GM21825 (cell line): ENCODE measurements at regions not wholly inside any gene's neighbourhood (a gene's known extent, or its start where the extent isn't known, plus 50 kb on each side); places are given as distances from the start of the nearest gene placed in this dataset.

Experiments
- ATAC-seq: cut with Tn5 transposase; IDR thresholded peaks from one replicate; pipeline ENCODE4 v1.9.1; 2021; ENCODE audit warnings: mild to moderate bottlenecking, moderate library complexity; ENCODE audit not compliant: unreplicated experiment

GRCh38 chr6:91868539-91869202, 1281.8 kb upstream of the MAP3K7 start:
- no peak for ATAC-seq

GRCh38 chr6:91865889-91866288, 1279.0 kb upstream of the MAP3K7 start:
- ATAC-seq, result no peak

- ATAC-seq, result no peak
Observed at GRCh38 chr6:91864911-91865310, 1278.0 kb upstream of the MAP3K7 start.

GRCh38 chr6:91860541-91861335, 1273.9 kb upstream of the MAP3K7 start:
- no peak for ATAC-seq

GRCh38 chr6:91852252-91852651, 1265.4 kb upstream of the MAP3K7 start:
- ATAC-seq, result no peak

- ATAC-seq, result no peak
Observed at GRCh38 chr6:91834813-91835212, 1247.9 kb upstream of the MAP3K7 start.

GRCh38 chr6:91827151-91827550, 1240.3 kb upstream of the MAP3K7 start:
- no peak for ATAC-seq

- no peak for ATAC-seq
Observed at GRCh38 chr6:91826128-91826527, 1239.3 kb upstream of the MAP3K7 start.

- no peak for ATAC-seq
Observed at GRCh38 chr6:91824331-91824730, 1237.5 kb upstream of the MAP3K7 start.

GRCh38 chr6:91822581-91822980, 1235.7 kb upstream of the MAP3K7 start:
- ATAC-seq, result no peak

- no peak for ATAC-seq
Observed at GRCh38 chr6:91816335-91816734, 1229.5 kb upstream of the MAP3K7 start.

- ATAC-seq, result no peak
Observed at GRCh38 chr6:91813641-91814040, 1226.8 kb upstream of the MAP3K7 start.

GRCh38 chr6:91812596-91813274, 1225.9 kb upstream of the MAP3K7 start:
- ATAC-seq, result no peak

- no peak for ATAC-seq
Observed at GRCh38 chr6:91804981-91805380, 1218.1 kb upstream of the MAP3K7 start.

- ATAC-seq, result no peak
Observed at GRCh38 chr6:91802431-91802830, 1215.6 kb upstream of the MAP3K7 start.

GRCh38 chr6:91796603-91797002, 1209.7 kb upstream of the MAP3K7 start:
- ATAC-seq, result no peak

GRCh38 chr6:91788501-91788900, 1201.6 kb upstream of the MAP3K7 start:
- ATAC-seq, result no peak

- ATAC-seq, result no peak
Observed at GRCh38 chr6:91786474-91787184, 1199.8 kb upstream of the MAP3K7 start.

GRCh38 chr6:91782802-91783201, 1195.9 kb upstream of the MAP3K7 start:
- no peak for ATAC-seq

- no peak for ATAC-seq
Observed at GRCh38 chr6:91781946-91782345, 1195.1 kb upstream of the MAP3K7 start.

GRCh38 chr6:91780270-91780669, 1193.4 kb upstream of the MAP3K7 start:
- ATAC-seq, result no peak
